GM12892 (cell line): ENCODE measurements at regions not wholly inside any gene's neighbourhood (a gene's known extent, or its start where the extent isn't known, plus 50 kb on each side); places are given as distances from the start of the nearest gene placed in this dataset.

ENCODE experiments used
- POLR2A ChIP-seq: IDR thresholded peaks from 2 replicates; pipeline ENCODE4 v1.6.1; 2011; ENCODE audit warnings: low read depth, low read length, control low read depth
- POLR2AphosphoS5 ChIP-seq: IDR thresholded peaks from 2 replicates; pipeline ENCODE4 v1.6.1; 2011; ENCODE audit warnings: low read depth, low read length, control low read depth
- TAF1 ChIP-seq: IDR thresholded peaks from 2 replicates; pipeline ENCODE4 v1.6.1; 2011; ENCODE audit warnings: low read depth, mild to moderate bottlenecking, control low read depth, low read length, borderline replicate concordance

GRCh38 chr18:22082408-22082807 is 87.0 kb upstream of the GATA6 start:
- TF ChIP-seq POLR2A (no peak), POLR2AphosphoS5 (no peak), TAF1 (no peak)
